CD4-positive, alpha-beta memory T cell (primary cell): ENCODE measurements at regions not wholly inside any gene's neighbourhood (a gene's known extent, or its start where the extent isn't known, plus 50 kb on each side); places are given as distances from the start of the nearest gene placed in this dataset.

ENCODE experiments used
- CTCF ChIA-PET: fragments of 350-600 bp; sonication (Branson Sonifier 250); formaldehyde crosslinking; loops from one replicate; lab custom pipeline; 2021; ENCODE audit warnings: inconsistent platforms; ENCODE audit not compliant: partially characterized antibody; lab: Charles Lee
- POLR2A ChIA-PET: fragments of 350-600 bp; sonication (Branson Sonifier 250); formaldehyde crosslinking; loops from one replicate; lab custom pipeline; 2021; ENCODE audit not compliant: partially characterized antibody; lab: Charles Lee
- DNase-seq, 5 donors: peaks; one replicate each; pipeline versions ENCODE4 v3.0.0 to v3.0.0-alpha.2; 2020 to 2022; ENCODE audit warnings: mixed read lengths in 1 of 5
- H3K27ac ChIP-seq: one replicate; pipeline ENCODE4 v1.7.0; 2013; ENCODE audit warnings: low read depth, low read length
- H3K27me3 ChIP-seq: 2 replicates; pipeline ENCODE4 v1.7.0; 2013; ENCODE audit warnings: mild to moderate bottlenecking, low read length, moderate library complexity; ENCODE audit not compliant: insufficient read depth
- H3K36me3 ChIP-seq: 2 replicates; pipeline ENCODE4 v1.7.0; 2013; ENCODE audit warnings: mild to moderate bottlenecking, low read length, moderate library complexity; ENCODE audit not compliant: insufficient read depth
- H3K4me1 ChIP-seq: 2 replicates; pipeline ENCODE4 v1.7.0; 2013; ENCODE audit warnings: mild to moderate bottlenecking, low read length, moderate library complexity; ENCODE audit not compliant: insufficient read depth
- H3K4me3 ChIP-seq, 2 donors: one replicate each; pipeline ENCODE4 v1.7.0; 2013; ENCODE audit warnings: low read length in 2 of 2, mild to moderate bottlenecking in 1 of 2
- H3K9me3 ChIP-seq, 2 donors: one replicate each; pipeline ENCODE4 v1.7.0; 2013; ENCODE audit warnings: low read length in 2 of 2, control low read depth in 1 of 2; ENCODE audit not compliant: control insufficient read depth in 1 of 2
- H3K27ac Mint-ChIP-seq, 7 donors: one replicate each; pipeline ENCODE4 v1.8.0; 2020 to 2021; ENCODE audit warnings: mixed read lengths in 7 of 7, mild to moderate bottlenecking in 6 of 7, inconsistent platforms in 3 of 7, moderate library complexity in 3 of 7
- H3K27me3 Mint-ChIP-seq, 2 donors: one replicate each; pipeline ENCODE4 v1.8.0; 2020 to 2021; ENCODE audit warnings: mixed read lengths in 2 of 2
- H3K36me3 Mint-ChIP-seq, 2 donors: one replicate each; pipeline ENCODE4 v1.8.0; 2020 to 2021; ENCODE audit warnings: mixed read lengths in 2 of 2, inconsistent platforms in 1 of 2, mild to moderate bottlenecking in 1 of 2
- H3K4me1 Mint-ChIP-seq, 4 donors: one replicate each; pipeline ENCODE4 v1.8.0; 2020 to 2021; ENCODE audit warnings: mixed read lengths in 4 of 4, mild to moderate bottlenecking in 1 of 4
- H3K4me3 Mint-ChIP-seq, 8 donors: one replicate each; pipeline ENCODE4 v1.8.0; 2020 to 2021; ENCODE audit warnings: mixed read lengths in 8 of 8, mild to moderate bottlenecking in 7 of 8, moderate library complexity in 6 of 8, inconsistent platforms in 3 of 8
- H3K9me3 Mint-ChIP-seq, 8 donors: one replicate each; pipeline ENCODE4 v1.8.0; 2020 to 2021; ENCODE audit warnings: mixed read lengths in 8 of 8, mild to moderate bottlenecking in 5 of 8, inconsistent platforms in 3 of 8, moderate library complexity in 1 of 8
- intact Hi-C: fragments of 100-400 bp; cut with micrococcal nuclease; formaldehyde crosslinking; loops from one replicate; pipeline ENCODE4 v1.15.1; 2023

DNA sequence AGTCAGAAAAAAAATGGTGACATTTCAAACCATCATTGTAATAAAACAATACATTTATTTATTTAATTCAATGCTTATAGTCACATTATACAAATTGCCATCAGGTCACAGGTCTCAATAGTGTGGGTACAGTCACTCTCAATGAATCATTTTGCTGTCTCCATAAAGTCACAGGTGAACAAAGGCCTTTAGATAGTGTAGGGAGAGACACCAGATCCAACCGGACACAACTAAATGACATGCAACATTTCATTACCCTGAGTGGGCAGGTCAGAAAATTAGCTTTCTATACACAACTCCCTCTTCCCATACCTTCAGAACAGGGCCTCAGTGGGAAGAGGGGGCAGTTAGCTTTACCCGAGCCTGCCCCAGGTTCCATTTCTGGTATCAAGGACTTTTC lies 63.2 kb downstream of the STYXL2 start:
- Histone ChIP-seq H3K4me1 (no peaks in the 10 kb centered on the region), H3K4me3 (no peak overlapping the region), H3K9me3 (no peaks in the 10 kb centered on the region), H3K27me3 (no peaks in the 10 kb centered on the region), H3K36me3 (no peaks in the 10 kb centered on the region), H3K27ac (no peak overlapping the region)
- Mint-ChIP-seq H3K9me3 (no peaks in the 10 kb centered on the region), H3K27me3 (peaks cover 3 to 6% of the 10 kb centered on the region in 2 donors), H3K36me3 (no peaks in the 10 kb centered on the region), H3K4me3 (no peak overlapping the region), H3K27ac (no peak overlapping the region), H3K4me1 (no peaks in the 10 kb centered on the region)
- intact Hi-C loops = no loop called here
- POLR2A ChIA-PET = no interaction called here
- CTCF ChIA-PET = no interaction called here
- DNase-seq = no peak

DNA sequence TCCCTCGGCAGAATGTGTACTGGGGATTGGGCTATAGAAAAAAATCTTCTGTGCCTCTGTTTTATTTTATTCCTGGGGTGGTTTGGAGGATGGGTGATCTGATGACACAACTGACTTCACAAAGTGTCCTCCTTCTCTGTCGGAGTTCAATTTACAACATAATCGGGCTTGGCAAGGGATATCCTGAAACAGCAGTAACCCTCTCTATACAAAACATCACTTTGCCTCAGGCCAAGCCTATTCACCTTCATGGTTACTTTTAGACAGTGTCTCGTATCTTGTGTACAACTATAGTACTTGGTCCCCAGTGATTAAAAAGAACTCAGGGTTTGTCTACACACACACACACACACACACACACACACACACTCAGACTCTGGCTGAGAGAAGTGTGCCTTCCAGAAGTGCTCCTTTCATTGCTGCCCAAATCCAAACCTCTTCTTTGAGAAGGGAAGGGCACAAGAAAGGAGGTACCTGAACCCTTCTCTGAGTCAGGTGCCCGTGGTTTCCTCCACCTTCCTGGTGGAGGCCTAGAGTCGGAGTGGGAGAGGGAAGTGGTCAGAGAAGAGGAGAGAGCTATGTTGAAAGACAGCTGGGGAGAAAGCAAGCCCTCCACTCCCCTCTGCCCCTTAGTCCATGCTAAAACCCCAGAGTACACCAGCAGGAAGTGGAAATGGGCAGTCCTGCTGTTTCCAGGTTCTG lies 62.4 kb upstream of the POU2F1 start:
- CTCF ChIA-PET = no interaction called here
- Mint-ChIP-seq H3K36me3 (no peaks in the 10 kb centered on the region), H3K27me3 (peaks cover 3 to 6% of the 10 kb centered on the region in 2 donors), H3K27ac (no peak overlapping the region), H3K4me3 (no peak overlapping the region), H3K4me1 (peaks cover 2 to 7% (median 5%) of the 10 kb centered on the region in 4 donors), H3K9me3 (no peaks in the 10 kb centered on the region)
- DNase-seq = no peak
- Histone ChIP-seq H3K27me3 (no peaks in the 10 kb centered on the region), H3K27ac (no peak overlapping the region), H3K36me3 (no peaks in the 10 kb centered on the region), H3K9me3 (no peaks in the 10 kb centered on the region), H3K4me3 (no peak overlapping the region), H3K4me1 (no peaks in the 10 kb centered on the region)
- intact Hi-C loops = no loop called here
- POLR2A ChIA-PET = no interaction called here

DNA sequence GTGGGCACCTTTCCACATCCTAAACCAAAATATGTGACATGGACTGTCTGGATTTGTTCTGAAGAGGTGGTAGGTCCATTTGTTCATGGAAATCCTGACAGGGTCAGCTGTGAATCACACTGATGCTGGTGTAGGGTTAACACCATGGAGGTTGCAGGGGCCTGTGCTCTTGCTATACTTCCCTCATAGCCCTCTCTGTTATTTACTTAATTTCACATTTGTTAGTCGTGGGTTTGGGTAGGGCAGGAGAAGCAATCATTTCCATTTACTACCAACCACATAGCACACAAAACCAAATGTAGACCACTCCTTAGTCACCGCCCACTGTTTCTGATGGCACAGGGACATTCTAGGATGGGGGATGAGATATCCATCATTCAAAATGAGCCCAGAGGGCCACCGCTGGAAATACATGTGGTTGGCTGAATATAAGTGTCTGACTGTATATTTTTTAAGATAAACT lies 61.8 kb upstream of the POU2F1 start:
- no peak overlapping the region for H3K27ac ChIP-seq
- Mint-ChIP-seq H3K9me3 (no peaks in the 10 kb centered on the region), H3K4me3 (no peak overlapping the region), H3K36me3 (no peaks in the 10 kb centered on the region), H3K27me3 (peaks cover 5 to 6% of the 10 kb centered on the region in 2 donors), H3K4me1 (peaks cover 4 to 12% (median 8%) of the 10 kb centered on the region in 4 donors), H3K27ac (no peak overlapping the region)
- H3K9me3 ChIP-seq = no peaks in the 10 kb centered on the region
- intact Hi-C loops = no loop called here
- DNase-seq = no peak
- H3K36me3 ChIP-seq = no peaks in the 10 kb centered on the region
- ChIA-PET CTCF (no interaction called here), POLR2A (no interaction called here)
- no peak overlapping the region for H3K4me3 ChIP-seq
- no peaks in the 10 kb centered on the region for H3K27me3 ChIP-seq
- H3K4me1 ChIP-seq = no peaks in the 10 kb centered on the region

DNA sequence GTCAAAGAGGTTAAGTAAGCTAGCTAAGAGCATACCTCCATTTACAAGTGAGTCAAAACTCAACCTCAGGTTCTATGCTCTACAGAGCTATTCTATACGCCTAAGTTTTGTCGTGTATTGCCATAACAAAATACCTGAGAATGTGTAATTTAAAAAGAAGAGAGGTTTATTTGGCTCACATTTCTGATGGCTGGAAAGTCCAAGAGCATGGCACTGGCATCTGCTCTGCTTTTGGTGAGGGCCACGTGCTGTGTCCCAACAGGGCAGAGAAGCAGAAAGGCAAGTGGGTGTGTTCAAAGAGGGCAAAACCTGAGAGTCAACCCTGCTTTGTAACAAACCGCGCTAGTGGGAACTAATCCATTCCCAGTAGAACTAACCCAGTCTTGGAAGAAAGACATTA lies 60.9 kb upstream of the POU2F1 start:
- Histone ChIP-seq H3K4me3 (no peak overlapping the region), H3K4me1 (no peaks in the 10 kb centered on the region), H3K9me3 (no peaks in the 10 kb centered on the region), H3K36me3 (no peaks in the 10 kb centered on the region), H3K27ac (no peak overlapping the region), H3K27me3 (no peaks in the 10 kb centered on the region)
- Mint-ChIP-seq H3K36me3 (no peaks in the 10 kb centered on the region), H3K4me1 (peaks cover 4 to 12% (median 8%) of the 10 kb centered on the region in 4 donors), H3K9me3 (no peaks in the 10 kb centered on the region), H3K27ac (no peak overlapping the region), H3K4me3 (no peak overlapping the region), H3K27me3 (peaks cover 5 to 12% of the 10 kb centered on the region in 2 donors)
- intact Hi-C loops = no loop called here
- ChIA-PET POLR2A (no interaction called here), CTCF (no interaction called here)
- no peak for DNase-seq

DNA sequence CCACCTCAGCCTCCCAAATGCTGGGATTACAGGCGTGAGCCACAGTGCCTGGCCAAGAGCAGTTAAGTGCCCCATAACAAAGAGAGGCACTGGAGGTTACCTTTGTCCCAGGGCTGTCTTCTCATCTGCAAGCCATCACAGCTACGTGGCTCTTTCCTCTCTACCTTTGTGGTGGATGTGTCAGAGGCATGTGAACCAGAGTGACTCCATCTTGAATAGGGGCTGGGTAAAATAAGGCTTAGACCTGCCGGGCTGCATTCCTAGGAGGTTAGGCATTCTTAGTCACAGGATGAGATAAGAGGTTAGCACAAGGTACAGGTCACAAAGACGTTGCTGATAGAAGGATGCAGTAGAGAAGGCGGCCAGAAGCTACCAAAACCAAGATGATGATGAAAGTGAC lies 59.4 kb upstream of the POU2F1 start:
- Mint-ChIP-seq H3K4me1 (peaks cover 4 to 12% (median 8%) of the 10 kb centered on the region in 4 donors), H3K27ac (peak overlapping the region in 1 of 7 donors; percentile 33), H3K27me3 (peaks cover 9 to 12% of the 10 kb centered on the region in 2 donors), H3K9me3 (no peaks in the 10 kb centered on the region), H3K4me3 (no peak overlapping the region), H3K36me3 (no peaks in the 10 kb centered on the region)
- Histone ChIP-seq H3K4me3 (no peak overlapping the region), H3K9me3 (no peaks in the 10 kb centered on the region), H3K4me1 (no peaks in the 10 kb centered on the region), H3K27ac (no peak overlapping the region), H3K27me3 (no peaks in the 10 kb centered on the region), H3K36me3 (no peaks in the 10 kb centered on the region)
- intact Hi-C loops = no loop called here
- no peak for DNase-seq
- ChIA-PET CTCF (no interaction called here), POLR2A (no interaction called here)

DNA sequence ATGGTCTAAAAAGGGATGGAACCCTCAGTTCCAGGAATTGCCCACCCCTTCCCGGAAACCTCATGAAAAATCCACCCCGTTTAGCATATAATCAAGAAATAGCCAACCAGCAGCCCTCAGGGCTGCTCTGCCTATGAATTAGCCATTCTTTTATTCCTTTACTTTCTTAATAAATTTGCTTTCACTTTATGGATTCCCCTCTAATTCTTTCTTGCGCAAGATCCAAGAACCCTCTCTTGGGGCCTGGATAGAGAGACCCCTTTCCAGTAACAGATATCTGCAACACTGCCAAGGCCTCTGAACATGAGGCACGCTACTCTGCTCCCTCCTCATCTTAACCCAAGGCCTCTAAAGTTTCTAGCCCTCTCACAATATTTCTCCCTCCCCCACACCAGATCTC lies 58.9 kb upstream of the POU2F1 start:
- Mint-ChIP-seq H3K27ac (peak overlapping the region in 1 of 7 donors; percentile 33), H3K4me1 (peaks cover 4 to 12% (median 8%) of the 10 kb centered on the region in 4 donors), H3K27me3 (peaks cover 9 to 12% of the 10 kb centered on the region in 2 donors), H3K4me3 (no peak overlapping the region), H3K36me3 (no peaks in the 10 kb centered on the region), H3K9me3 (peaks cover 0 to 2% (median 0%) of the 10 kb centered on the region in 8 donors)
- H3K4me1 ChIP-seq = no peaks in the 10 kb centered on the region
- no peaks in the 10 kb centered on the region for H3K36me3 ChIP-seq
- no peaks in the 10 kb centered on the region for H3K27me3 ChIP-seq
- intact Hi-C loops = no loop called here
- H3K9me3 ChIP-seq = no peaks in the 10 kb centered on the region
- H3K4me3 ChIP-seq = no peak overlapping the region
- ChIA-PET CTCF (no interaction called here), POLR2A (no interaction called here)
- H3K27ac ChIP-seq = no peak overlapping the region
- DNase-seq = no peak

DNA sequence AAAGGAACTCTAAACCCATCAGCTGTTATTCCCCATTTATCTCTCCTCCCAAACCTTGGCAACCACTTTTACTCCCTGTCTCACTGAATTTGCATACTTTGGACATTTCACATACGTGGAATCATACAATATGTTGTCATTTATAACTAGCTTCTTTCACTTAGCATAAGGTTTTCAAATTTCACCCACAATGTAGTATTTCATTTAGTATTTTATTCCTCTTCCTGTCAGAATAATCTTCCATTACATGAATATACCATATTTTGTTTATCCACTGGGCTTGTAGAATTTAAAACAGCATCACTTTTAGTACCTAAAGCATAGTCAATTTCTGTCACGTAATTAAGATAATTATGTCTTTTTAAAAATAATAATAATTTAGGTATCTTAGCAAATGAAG lies 55.5 kb upstream of the POU2F1 start:
- CTCF ChIA-PET = no interaction called here
- H3K27ac Mint-ChIP-seq = no peak overlapping the region
- no peaks in the 10 kb centered on the region for H3K36me3 ChIP-seq
- no peaks in the 10 kb centered on the region for H3K36me3 Mint-ChIP-seq
- H3K4me1 ChIP-seq = no peaks in the 10 kb centered on the region
- no peaks in the 10 kb centered on the region for H3K9me3 ChIP-seq
- no peak overlapping the region for H3K4me3 Mint-ChIP-seq
- DNase-seq = no peak
- H3K9me3 Mint-ChIP-seq = peaks cover 0 to 6% (median under 1%) of the 10 kb centered on the region in 8 donors
- no peak overlapping the region for H3K27ac ChIP-seq
- no peaks in the 10 kb centered on the region for H3K27me3 ChIP-seq
- H3K4me3 ChIP-seq = no peak overlapping the region
- POLR2A ChIA-PET = no interaction called here
- peaks cover 12 to 13% of the 10 kb centered on the region in 2 donors for H3K27me3 Mint-ChIP-seq
- peaks cover 4 to 12% (median 8%) of the 10 kb centered on the region in 4 donors for H3K4me1 Mint-ChIP-seq
- intact Hi-C loops = no loop called here
